ENCODE measurements at regions not wholly inside any gene's neighbourhood (a gene's known extent, or its start where the extent isn't known, plus 50 kb on each side); places are given as distances from the start of the nearest gene placed in this dataset.

DNA sequence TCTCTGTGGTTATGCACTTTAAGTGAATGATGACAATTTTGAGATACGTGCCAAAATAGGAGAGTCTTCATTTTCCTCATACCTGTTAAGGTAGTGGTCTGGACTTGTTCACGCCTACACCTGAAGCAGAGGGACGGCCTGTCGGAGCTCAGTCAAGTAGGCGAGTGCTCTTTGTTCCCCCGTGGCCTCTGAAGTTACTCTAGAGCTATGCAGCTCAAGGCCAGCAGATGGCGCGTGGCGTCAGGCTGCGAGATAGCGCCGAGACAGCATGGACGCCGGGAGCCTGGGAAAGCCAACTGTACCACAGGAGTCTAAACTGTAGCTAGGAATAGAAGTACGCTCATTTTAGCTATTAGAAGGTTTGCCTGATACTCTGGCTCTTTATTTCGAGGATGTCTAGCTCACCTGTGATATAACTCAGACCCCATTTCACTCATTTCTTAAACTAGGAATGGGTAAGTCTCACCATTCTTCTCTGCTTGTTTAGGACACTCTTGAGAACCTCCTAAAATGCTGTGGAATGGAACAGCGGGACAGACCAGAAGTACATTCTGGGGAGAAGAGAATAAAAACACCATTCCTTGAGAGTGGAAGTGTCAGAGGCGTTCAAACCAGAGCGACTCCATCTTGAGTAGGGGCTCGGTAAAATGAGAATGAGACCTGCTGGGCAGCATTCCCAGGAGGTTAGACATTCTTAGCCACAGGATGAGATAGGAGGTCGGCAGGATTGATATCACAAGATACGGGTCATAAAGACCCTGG lies 267.4 kb upstream of the HMGA2 start:
- TF ChIP-seq, protein P1, sequence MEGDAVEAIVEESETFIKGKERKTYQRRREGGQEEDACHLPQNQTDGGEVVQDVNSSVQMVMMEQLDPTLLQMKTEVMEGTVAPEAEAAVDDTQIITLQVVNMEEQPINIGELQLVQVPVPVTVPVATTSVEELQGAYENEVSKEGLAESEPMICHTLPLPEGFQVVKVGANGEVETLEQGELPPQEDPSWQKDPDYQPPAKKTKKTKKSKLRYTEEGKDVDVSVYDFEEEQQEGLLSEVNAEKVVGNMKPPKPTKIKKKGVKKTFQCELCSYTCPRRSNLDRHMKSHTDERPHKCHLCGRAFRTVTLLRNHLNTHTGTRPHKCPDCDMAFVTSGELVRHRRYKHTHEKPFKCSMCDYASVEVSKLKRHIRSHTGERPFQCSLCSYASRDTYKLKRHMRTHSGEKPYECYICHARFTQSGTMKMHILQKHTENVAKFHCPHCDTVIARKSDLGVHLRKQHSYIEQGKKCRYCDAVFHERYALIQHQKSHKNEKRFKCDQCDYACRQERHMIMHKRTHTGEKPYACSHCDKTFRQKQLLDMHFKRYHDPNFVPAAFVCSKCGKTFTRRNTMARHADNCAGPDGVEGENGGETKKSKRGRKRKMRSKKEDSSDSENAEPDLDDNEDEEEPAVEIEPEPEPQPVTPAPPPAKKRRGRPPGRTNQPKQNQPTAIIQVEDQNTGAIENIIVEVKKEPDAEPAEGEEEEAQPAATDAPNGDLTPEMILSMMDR (conservative IDR thresholded peaks at IDR 0.05; ENCODE audit: low read length), result peak; percentile 83
- TF ChIP-seq EZH2phosphoT487 (IDR thresholded peaks at IDR 0.05; ENCODE audit: borderline replicate concordance, low read depth, low read length), result no peak

Measured in OCI-LY7 (cell line).